ENCODE measurements at regions not wholly inside any gene's neighbourhood (a gene's known extent, or its start where the extent isn't known, plus 50 kb on each side); places are given as distances from the start of the nearest gene placed in this dataset.
"Not testable (repeated sequence)": the region's sequence is repeated elsewhere in the genome, so short reads cannot be mapped to it uniquely, and the experiment has no call there.

- H3K4me3 ChIP-seq (ENCODE audit: low read depth, low read length); DNase-seq (ENCODE audit: low read depth): not testable (repeated sequence)
- peak; percentile 0 for TF ChIP-seq CTCF (IDR thresholded peaks at IDR 0.05; ENCODE audit: insufficient read depth, low read depth, low read length, missing control alignments)
Observed at GRCh38 chr16:16530744-16531143, 151.8 kb downstream of the NPIPA7 start.

- DNase-seq (ENCODE audit: low read depth); H3K4me3 ChIP-seq (ENCODE audit: low read depth, low read length): not testable (repeated sequence)
Observed at GRCh38 chr16:16535565-16535964, 156.6 kb downstream of the NPIPA7 start.

GRCh38 chr16:16536151-16536550 lies 157.2 kb downstream of the NPIPA7 start:
- H3K4me3 ChIP-seq (ENCODE audit: low read depth, low read length); DNase-seq (ENCODE audit: low read depth): not testable (repeated sequence)

GRCh38 chr16:16549710-16550109 lies 170.8 kb downstream of the NPIPA7 start:
- not testable (repeated sequence) for DNase-seq (ENCODE audit: low read depth); H3K4me3 ChIP-seq (ENCODE audit: low read depth, low read length)

- DNase-seq (ENCODE audit: low read depth); H3K4me3 ChIP-seq (ENCODE audit: low read depth, low read length): not testable (repeated sequence)
Observed at GRCh38 chr16:16550824-16551223, 171.9 kb downstream of the NPIPA7 start.

- H3K4me3 ChIP-seq (ENCODE audit: low read depth, low read length); DNase-seq (ENCODE audit: low read depth): not testable (repeated sequence)
Observed at GRCh38 chr16:16552819-16553340, 173.9 kb downstream of the NPIPA7 start.

GRCh38 chr16:16559179-16559740 lies 180.3 kb downstream of the NPIPA7 start:
- H3K4me3 ChIP-seq (ENCODE audit: low read depth, low read length); DNase-seq (ENCODE audit: low read depth): not testable (repeated sequence)

- DNase-seq (ENCODE audit: low read depth); H3K4me3 ChIP-seq (ENCODE audit: low read depth, low read length): not testable (repeated sequence)
Observed at GRCh38 chr16:16561532-16561931, 182.6 kb downstream of the NPIPA7 start.

GRCh38 chr16:16563962-16564361 lies 185.0 kb downstream of the NPIPA7 start:
- not testable (repeated sequence) for DNase-seq (ENCODE audit: low read depth); H3K4me3 ChIP-seq (ENCODE audit: low read depth, low read length)

- not testable (repeated sequence) for DNase-seq (ENCODE audit: low read depth); H3K4me3 ChIP-seq (ENCODE audit: low read depth, low read length)
Observed at GRCh38 chr16:16565326-16565725, 186.4 kb downstream of the NPIPA7 start.

GRCh38 chr16:16570055-16570454 lies 191.1 kb downstream of the NPIPA7 start:
- DNase-seq (ENCODE audit: low read depth) = peak; percentile 6
- not testable (repeated sequence) for H3K4me3 ChIP-seq (ENCODE audit: low read depth, low read length)

GRCh38 chr16:16570874-16571273 lies 191.9 kb downstream of the NPIPA7 start:
- not testable (repeated sequence) for DNase-seq (ENCODE audit: low read depth)

GRCh38 chr16:16572130-16572774 lies 193.3 kb downstream of the NPIPA7 start:
- not testable (repeated sequence) for DNase-seq (ENCODE audit: low read depth); H3K4me3 ChIP-seq (ENCODE audit: low read depth, low read length)

More at GRCh38 chr16:16570874-16571273, 191.9 kb downstream of the NPIPA7 start:
- H3K4me3 ChIP-seq (ENCODE audit: low read depth, low read length) = not testable (repeated sequence)

- not testable (repeated sequence) for DNase-seq (ENCODE audit: low read depth); H3K4me3 ChIP-seq (ENCODE audit: low read depth, low read length)
Observed at GRCh38 chr16:16577062-16577461, 198.1 kb downstream of the NPIPA7 start.

Data from GM12865 (cell line).